ENCODE measurements at regions not wholly inside any gene's neighbourhood (a gene's known extent, or its start where the extent isn't known, plus 50 kb on each side); places are given as distances from the start of the nearest gene placed in this dataset.

GRCh38 chr12:126907900-126908764 lies 1358.8 kb upstream of the TMEM132C start:
- H4K8ac ChIP-seq (ENCODE audit: low read depth, low read length) = no peak overlapping the region
- no peak overlapping the region for H2BK5ac ChIP-seq (ENCODE audit: low read length)
- H3K9me3 ChIP-seq (replicated peaks in 1 of 2; ENCODE audit: control insufficient read depth in 2 of 2, insufficient read depth in 1 of 2, low read depth in 1 of 2, low read length in 2 of 2) = no peaks in the 10 kb centered on the region
- no peak overlapping the region for H3K14ac ChIP-seq (ENCODE audit: low read length)
- no peak overlapping the region for H3K4me3 ChIP-seq (ENCODE audit: low read length in 2 of 2)
- DNase-seq (ENCODE audit: low spot score) = no peak
- no peak overlapping the region for H4K91ac ChIP-seq (ENCODE audit: low read depth, low read length, poor library complexity)
- no peak overlapping the region for H3K9ac ChIP-seq (ENCODE audit: low read depth, low read length, poor library complexity)
- peaks cover 0 to 2% of the 10 kb centered on the region in 2 donors for H3K4me1 ChIP-seq (ENCODE audit: control insufficient read depth in 2 of 2, insufficient read depth in 1 of 2, low read depth in 1 of 2, low read length in 2 of 2)
- no peak overlapping the region for H3K4me2 ChIP-seq (ENCODE audit: insufficient read depth, low read length, poor library complexity, severe bottlenecking)
- H2BK120ac ChIP-seq (ENCODE audit: low read depth, low read length) = no peak overlapping the region
- peak overlapping the region; percentile 42 for H2AFZ ChIP-seq (ENCODE audit: low read length)
- H3K27me3 ChIP-seq (ENCODE audit: control insufficient read depth in 3 of 3, insufficient read depth in 3 of 3, low read depth in 1 of 3, low read length in 3 of 3) = no peaks in the 10 kb centered on the region
- no peak overlapping the region for H3K23ac ChIP-seq (ENCODE audit: low read depth, low read length, poor library complexity)
- H3K4ac ChIP-seq (ENCODE audit: low read length) = no peak overlapping the region
- H3K27ac ChIP-seq (replicated peaks; ENCODE audit: low read length) = no peak overlapping the region
- no peak overlapping the region for H2AK5ac ChIP-seq (ENCODE audit: low read depth, low read length)
- no peak overlapping the region for H2BK12ac ChIP-seq (ENCODE audit: low read length)
- H3K36me3 ChIP-seq (replicated peaks in 1 of 2; ENCODE audit: control insufficient read depth in 2 of 2, insufficient read depth in 2 of 2, low read length in 2 of 2) = no peaks in the 10 kb centered on the region
- no peaks in the 10 kb centered on the region for H3K79me1 ChIP-seq (ENCODE audit: low read depth, low read length)
- H2BK15ac ChIP-seq (ENCODE audit: low read length) = no peak overlapping the region
- no peak overlapping the region for H3K18ac ChIP-seq (ENCODE audit: low read length)
- no CpG with 5 or more reads among the region's 6 CpGs for WGBS, 2 donors (ENCODE audit: extremely low coverage in 2 of 2, insufficient read length in 2 of 2, insufficient replicate concordance in 1 of 2)

- peaks cover 0 to 2% of the 10 kb centered on the region in 2 donors for H3K4me1 ChIP-seq (ENCODE audit: control insufficient read depth in 2 of 2, insufficient read depth in 1 of 2, low read depth in 1 of 2, low read length in 2 of 2)
- no peak for DNase-seq (ENCODE audit: low spot score)
- H2BK5ac ChIP-seq (ENCODE audit: low read length) = no peak overlapping the region
- H3K4me3 ChIP-seq (ENCODE audit: low read length in 2 of 2) = no peak overlapping the region
- H2BK12ac ChIP-seq (ENCODE audit: low read length) = no peak overlapping the region
- no CpG with 5 or more reads among the region's 3 CpGs for WGBS, 2 donors (ENCODE audit: extremely low coverage in 2 of 2, insufficient read length in 2 of 2, insufficient replicate concordance in 1 of 2)
- no peak overlapping the region for H2BK120ac ChIP-seq (ENCODE audit: low read depth, low read length)
- no peaks in the 10 kb centered on the region for H3K36me3 ChIP-seq (replicated peaks in 1 of 2; ENCODE audit: control insufficient read depth in 2 of 2, insufficient read depth in 2 of 2, low read length in 2 of 2)
- H2AFZ ChIP-seq (ENCODE audit: low read length) = peak overlapping the region; percentile 35
- H3K79me1 ChIP-seq (ENCODE audit: low read depth, low read length) = no peaks in the 10 kb centered on the region
- H3K23ac ChIP-seq (ENCODE audit: low read depth, low read length, poor library complexity) = no peak overlapping the region
- no peak overlapping the region for H4K91ac ChIP-seq (ENCODE audit: low read depth, low read length, poor library complexity)
- H3K9me3 ChIP-seq (replicated peaks in 1 of 2; ENCODE audit: control insufficient read depth in 2 of 2, insufficient read depth in 1 of 2, low read depth in 1 of 2, low read length in 2 of 2) = no peaks in the 10 kb centered on the region
- no peak overlapping the region for H2BK15ac ChIP-seq (ENCODE audit: low read length)
- no peak overlapping the region for H3K18ac ChIP-seq (ENCODE audit: low read length)
- H2AK5ac ChIP-seq (ENCODE audit: low read depth, low read length) = no peak overlapping the region
- H3K4me2 ChIP-seq (ENCODE audit: insufficient read depth, low read length, poor library complexity, severe bottlenecking) = no peak overlapping the region
- no peak overlapping the region for H4K8ac ChIP-seq (ENCODE audit: low read depth, low read length)
- H3K4ac ChIP-seq (ENCODE audit: low read length) = no peak overlapping the region
- no peak overlapping the region for H3K9ac ChIP-seq (ENCODE audit: low read depth, low read length, poor library complexity)
- H3K27me3 ChIP-seq (ENCODE audit: control insufficient read depth in 3 of 3, insufficient read depth in 3 of 3, low read depth in 1 of 3, low read length in 3 of 3) = no peaks in the 10 kb centered on the region
- H3K27ac ChIP-seq (replicated peaks; ENCODE audit: low read length) = no peak overlapping the region
- no peak overlapping the region for H3K14ac ChIP-seq (ENCODE audit: low read length)
Measured at GRCh38 chr12:126908765-126909142, 1358.2 kb upstream of the TMEM132C start.

DNA sequence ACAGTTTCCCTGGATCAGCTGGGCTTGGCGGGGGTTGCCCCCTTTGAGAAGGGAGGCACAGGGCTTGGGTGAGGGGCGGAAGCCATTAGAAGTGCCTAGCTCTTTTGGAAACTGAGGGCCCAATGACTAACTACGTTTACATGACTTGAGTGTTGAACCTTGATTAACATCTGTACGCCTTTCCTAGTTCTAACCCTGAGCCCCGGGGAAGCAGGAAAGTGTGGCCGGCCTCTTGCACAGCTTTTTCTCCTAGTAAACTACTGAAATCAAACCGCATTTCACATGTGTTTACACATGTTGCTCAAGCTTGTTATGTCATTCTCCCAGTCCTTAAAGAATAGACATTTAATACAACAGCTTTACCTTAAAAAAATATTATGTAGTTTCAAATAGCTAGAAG lies 1356.4 kb upstream of the TMEM132C start:
- Histone ChIP-seq H3K36me3 (replicated peaks in 1 of 2; ENCODE audit: control insufficient read depth in 2 of 2, insufficient read depth in 2 of 2, low read length in 2 of 2) (no peaks in the 10 kb centered on the region), H2BK15ac (ENCODE audit: low read length) (no peak overlapping the region), H3K4ac (ENCODE audit: low read length) (no peak overlapping the region), H3K23ac (ENCODE audit: low read depth, low read length, poor library complexity) (no peak overlapping the region), H2BK5ac (ENCODE audit: low read length) (no peak overlapping the region), H3K18ac (ENCODE audit: low read length) (no peak overlapping the region), H2BK12ac (ENCODE audit: low read length) (no peak overlapping the region), H3K9me3 (replicated peaks in 1 of 2; ENCODE audit: control insufficient read depth in 2 of 2, insufficient read depth in 1 of 2, low read depth in 1 of 2, low read length in 2 of 2) (no peaks in the 10 kb centered on the region), H4K91ac (ENCODE audit: low read depth, low read length, poor library complexity) (no peak overlapping the region), H4K8ac (ENCODE audit: low read depth, low read length) (no peak overlapping the region), H3K27me3 (ENCODE audit: control insufficient read depth in 3 of 3, insufficient read depth in 3 of 3, low read depth in 1 of 3, low read length in 3 of 3) (no peaks in the 10 kb centered on the region), H3K4me2 (ENCODE audit: insufficient read depth, low read length, poor library complexity, severe bottlenecking) (no peak overlapping the region), H3K27ac (replicated peaks; ENCODE audit: low read length) (no peak overlapping the region), H2AFZ (ENCODE audit: low read length) (no peak overlapping the region), H2BK120ac (ENCODE audit: low read depth, low read length) (no peak overlapping the region), H3K9ac (ENCODE audit: low read depth, low read length, poor library complexity) (no peak overlapping the region), H3K79me1 (ENCODE audit: low read depth, low read length) (no peaks in the 10 kb centered on the region), H3K4me3 (ENCODE audit: low read length in 2 of 2) (no peak overlapping the region), H3K4me1 (ENCODE audit: control insufficient read depth in 2 of 2, insufficient read depth in 1 of 2, low read depth in 1 of 2, low read length in 2 of 2) (peaks cover 0 to 2% of the 10 kb centered on the region in 2 donors), H3K14ac (ENCODE audit: low read length) (no peak overlapping the region), H2AK5ac (ENCODE audit: low read depth, low read length) (no peak overlapping the region)
- no CpG with 5 or more reads among the region's 7 CpGs for WGBS, 2 donors (ENCODE audit: extremely low coverage in 2 of 2, insufficient read length in 2 of 2, insufficient replicate concordance in 1 of 2)
- DNase-seq (ENCODE audit: low spot score) = no peak

GRCh38 chr12:126912111-126912510 lies 1354.9 kb upstream of the TMEM132C start:
- no peak overlapping the region for H2BK15ac ChIP-seq (ENCODE audit: low read length)
- H3K36me3 ChIP-seq (replicated peaks in 1 of 2; ENCODE audit: control insufficient read depth in 2 of 2, insufficient read depth in 2 of 2, low read length in 2 of 2) = no peaks in the 10 kb centered on the region
- H2BK120ac ChIP-seq (ENCODE audit: low read depth, low read length) = no peak overlapping the region
- no peaks in the 10 kb centered on the region for H3K79me1 ChIP-seq (ENCODE audit: low read depth, low read length)
- no peak overlapping the region for H2AK5ac ChIP-seq (ENCODE audit: low read depth, low read length)
- H3K23ac ChIP-seq (ENCODE audit: low read depth, low read length, poor library complexity) = no peak overlapping the region
- H3K27ac ChIP-seq (replicated peaks; ENCODE audit: low read length) = no peak overlapping the region
- H4K8ac ChIP-seq (ENCODE audit: low read depth, low read length) = no peak overlapping the region
- H2AFZ ChIP-seq (ENCODE audit: low read length) = no peak overlapping the region
- H3K9ac ChIP-seq (ENCODE audit: low read depth, low read length, poor library complexity) = no peak overlapping the region
- no peak overlapping the region for H3K4me3 ChIP-seq (ENCODE audit: low read length in 2 of 2)
- whole genome bisulfite sequencing, 2 donors (ENCODE audit: extremely low coverage in 2 of 2, insufficient read length in 2 of 2, insufficient replicate concordance in 1 of 2) = no CpG with 5 or more reads among the region's 6 CpGs
- no peak for DNase-seq (ENCODE audit: low spot score)
- no peaks in the 10 kb centered on the region for H3K27me3 ChIP-seq (ENCODE audit: control insufficient read depth in 3 of 3, insufficient read depth in 3 of 3, low read depth in 1 of 3, low read length in 3 of 3)
- H3K4me1 ChIP-seq (ENCODE audit: control insufficient read depth in 2 of 2, insufficient read depth in 1 of 2, low read depth in 1 of 2, low read length in 2 of 2) = no peaks in the 10 kb centered on the region
- H3K9me3 ChIP-seq (replicated peaks in 1 of 2; ENCODE audit: control insufficient read depth in 2 of 2, insufficient read depth in 1 of 2, low read depth in 1 of 2, low read length in 2 of 2) = no peaks in the 10 kb centered on the region
- no peak overlapping the region for H3K4me2 ChIP-seq (ENCODE audit: insufficient read depth, low read length, poor library complexity, severe bottlenecking)
- no peak overlapping the region for H3K4ac ChIP-seq (ENCODE audit: low read length)
- no peak overlapping the region for H4K91ac ChIP-seq (ENCODE audit: low read depth, low read length, poor library complexity)
- no peak overlapping the region for H3K14ac ChIP-seq (ENCODE audit: low read length)
- no peak overlapping the region for H3K18ac ChIP-seq (ENCODE audit: low read length)
- H2BK5ac ChIP-seq (ENCODE audit: low read length) = no peak overlapping the region
- no peak overlapping the region for H2BK12ac ChIP-seq (ENCODE audit: low read length)
